ENCODE measurements at regions not wholly inside any gene's neighbourhood (a gene's known extent, or its start where the extent isn't known, plus 50 kb on each side); places are given as distances from the start of the nearest gene placed in this dataset.

DNA sequence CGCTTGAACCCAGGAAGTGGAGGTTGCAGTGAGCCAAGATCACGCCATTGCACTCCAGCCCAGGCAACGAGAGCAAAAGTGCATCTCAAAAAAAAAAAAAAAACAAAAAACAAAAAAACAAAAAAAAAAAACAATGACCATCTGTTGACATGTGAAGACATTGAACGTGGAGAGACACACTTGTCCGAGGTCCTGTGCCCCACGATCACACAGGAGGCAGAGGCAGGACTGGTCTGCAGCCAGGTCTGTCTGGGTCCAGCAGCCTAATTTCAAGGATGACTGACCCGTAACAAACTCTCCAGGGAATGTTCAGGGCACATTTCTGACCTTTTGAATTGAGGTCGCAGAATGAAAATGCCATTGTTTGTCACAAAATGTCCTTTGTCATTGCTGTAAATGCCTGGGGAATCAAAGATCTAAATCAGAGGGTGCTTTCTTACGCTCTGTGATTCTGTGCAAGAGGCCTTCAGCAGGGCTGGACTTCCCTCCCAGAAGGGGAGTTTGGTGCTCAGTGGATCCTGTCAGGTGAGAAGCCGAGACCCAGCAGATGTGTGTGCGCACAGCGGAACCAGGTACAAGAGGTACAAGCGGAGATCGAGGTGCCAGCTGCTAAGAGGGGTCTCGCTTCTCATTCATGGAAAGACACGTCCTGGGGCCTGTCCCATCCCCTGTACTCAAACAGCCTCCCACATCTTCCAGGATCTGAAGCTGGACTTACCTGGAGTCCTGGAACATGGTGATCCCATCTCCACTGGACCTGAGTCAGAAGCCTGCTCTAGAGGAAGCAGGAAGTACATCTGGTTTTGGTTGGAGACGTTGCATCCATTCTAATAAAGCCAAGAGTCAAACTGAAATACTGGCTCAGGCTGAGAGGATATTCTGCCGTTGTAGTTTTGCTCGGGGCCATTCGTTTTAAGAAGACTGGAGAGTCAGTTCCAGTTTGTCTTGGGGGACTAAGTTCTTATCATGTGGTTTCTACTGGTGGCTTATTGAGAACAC lies 95.8 kb downstream of the IRF8 start:
- DNase-seq (ENCODE audit: low read depth), result peak; percentile 68
- peak overlapping the region; percentile 60 for H3K4me3 ChIP-seq (ENCODE audit: low read depth, low read length)
- TF ChIP-seq, protein P1, sequence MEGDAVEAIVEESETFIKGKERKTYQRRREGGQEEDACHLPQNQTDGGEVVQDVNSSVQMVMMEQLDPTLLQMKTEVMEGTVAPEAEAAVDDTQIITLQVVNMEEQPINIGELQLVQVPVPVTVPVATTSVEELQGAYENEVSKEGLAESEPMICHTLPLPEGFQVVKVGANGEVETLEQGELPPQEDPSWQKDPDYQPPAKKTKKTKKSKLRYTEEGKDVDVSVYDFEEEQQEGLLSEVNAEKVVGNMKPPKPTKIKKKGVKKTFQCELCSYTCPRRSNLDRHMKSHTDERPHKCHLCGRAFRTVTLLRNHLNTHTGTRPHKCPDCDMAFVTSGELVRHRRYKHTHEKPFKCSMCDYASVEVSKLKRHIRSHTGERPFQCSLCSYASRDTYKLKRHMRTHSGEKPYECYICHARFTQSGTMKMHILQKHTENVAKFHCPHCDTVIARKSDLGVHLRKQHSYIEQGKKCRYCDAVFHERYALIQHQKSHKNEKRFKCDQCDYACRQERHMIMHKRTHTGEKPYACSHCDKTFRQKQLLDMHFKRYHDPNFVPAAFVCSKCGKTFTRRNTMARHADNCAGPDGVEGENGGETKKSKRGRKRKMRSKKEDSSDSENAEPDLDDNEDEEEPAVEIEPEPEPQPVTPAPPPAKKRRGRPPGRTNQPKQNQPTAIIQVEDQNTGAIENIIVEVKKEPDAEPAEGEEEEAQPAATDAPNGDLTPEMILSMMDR (IDR thresholded peaks at IDR 0.05; ENCODE audit: insufficient read depth, low read depth, low read length, missing control alignments), result no peak

DNA sequence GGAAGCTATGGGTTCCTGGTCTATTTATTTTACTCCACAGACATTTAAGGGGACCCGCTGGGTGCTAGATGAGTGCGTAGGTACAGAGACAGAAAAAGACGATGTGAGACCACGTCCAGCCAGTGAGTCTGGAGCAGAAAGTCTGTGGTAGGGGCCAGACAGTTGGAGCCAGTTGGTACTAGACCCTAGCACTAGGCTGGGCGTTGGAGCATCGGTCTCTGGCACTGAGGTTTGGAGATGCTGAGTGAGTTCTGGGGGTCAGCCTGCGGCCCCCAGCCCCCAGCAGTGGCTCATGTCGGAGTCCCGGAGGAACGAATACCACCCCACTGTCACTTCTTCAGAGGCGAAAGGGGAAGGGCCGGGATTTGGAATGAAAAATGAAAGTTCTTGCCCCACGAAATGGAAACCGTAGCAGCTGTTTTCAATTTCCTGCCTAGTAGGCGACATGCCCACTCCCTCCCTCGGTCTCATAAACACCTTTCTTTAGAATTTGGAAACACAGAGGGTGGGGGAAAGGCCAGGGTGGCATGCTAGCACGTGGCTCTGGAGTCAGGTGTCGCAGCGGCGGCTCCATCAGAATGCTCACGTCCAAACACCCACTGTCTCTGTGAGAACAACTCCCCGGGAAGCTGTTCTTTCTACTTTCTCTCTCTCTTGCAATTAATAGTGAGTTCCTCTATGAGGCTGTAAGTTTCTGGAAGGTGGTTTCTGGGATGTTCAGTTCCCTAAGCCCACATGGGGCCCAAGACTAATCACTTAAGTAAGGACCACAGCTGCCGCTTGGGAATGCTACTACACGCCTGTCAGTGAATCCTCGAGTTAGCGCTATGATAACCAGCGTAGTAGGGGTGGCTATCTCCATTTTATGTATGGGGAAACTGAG lies 96.8 kb downstream of the IRF8 start:
- peak; percentile 82 for DNase-seq (ENCODE audit: low read depth)
- H3K4me3 ChIP-seq (ENCODE audit: low read depth, low read length), result peak overlapping the region; percentile 60
- TF ChIP-seq, protein P1 (IDR thresholded peaks at IDR 0.05; ENCODE audit: insufficient read depth, low read depth, low read length, missing control alignments), result no peak

DNA sequence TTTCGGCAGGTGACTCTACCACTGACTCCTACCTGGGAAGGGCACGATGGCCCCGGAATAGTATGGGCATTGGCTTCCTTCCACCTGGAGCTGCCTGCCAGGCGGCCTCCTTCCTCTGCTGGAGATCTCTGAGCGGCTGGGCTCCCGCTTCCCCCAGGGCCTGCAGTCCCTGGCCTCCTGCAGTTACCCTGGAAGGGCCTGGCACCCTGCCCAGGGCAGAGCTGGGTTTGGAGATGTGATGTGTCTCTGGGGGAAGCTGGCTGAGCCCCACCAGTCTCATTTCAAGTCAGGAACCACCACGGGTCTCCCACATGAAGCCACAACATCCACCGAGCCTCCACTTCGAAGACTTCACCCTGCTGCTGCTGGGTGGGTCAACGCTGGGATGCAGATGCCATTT lies 97.9 kb downstream of the IRF8 start:
- TF ChIP-seq, protein P1 (IDR thresholded peaks at IDR 0.05; ENCODE audit: insufficient read depth, low read depth, low read length, missing control alignments), result no peak
- no peak overlapping the region for H3K4me3 ChIP-seq (ENCODE audit: low read depth, low read length)

DNA sequence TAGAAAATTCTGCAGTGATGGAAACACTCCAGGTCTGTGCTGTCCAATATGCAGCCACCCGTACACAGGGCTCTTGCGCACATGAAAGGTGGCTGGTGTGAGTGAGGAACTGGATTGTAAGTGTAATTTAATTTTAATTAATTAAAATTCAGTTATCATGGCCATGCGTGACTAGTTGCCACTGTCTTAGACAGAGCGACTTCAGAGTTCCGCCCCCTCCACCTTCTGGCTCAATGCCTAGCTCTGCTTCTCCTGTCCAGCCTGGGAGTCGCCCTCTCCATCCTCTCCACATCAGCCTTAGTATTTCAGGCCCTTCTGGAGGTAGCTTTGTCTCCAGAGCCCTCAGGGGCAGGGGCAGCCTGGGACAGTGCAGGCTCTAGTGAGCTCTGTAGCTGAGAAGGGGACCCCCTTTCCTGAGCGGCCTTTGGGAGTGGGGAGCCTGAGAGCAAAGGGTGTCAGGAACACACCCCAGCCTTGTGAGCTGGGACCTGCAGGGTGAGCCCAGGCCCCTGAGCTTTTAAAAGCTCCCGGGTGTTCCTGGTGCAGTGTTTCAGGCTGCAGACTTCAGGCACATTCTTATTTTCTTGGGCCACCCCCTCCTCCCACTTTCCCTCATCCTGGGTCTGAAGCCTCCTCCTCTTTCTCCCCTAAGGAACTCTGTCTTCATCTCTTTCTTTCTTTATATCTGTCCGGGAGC lies 99.4 kb downstream of the IRF8 start:
- peak overlapping the region; percentile 5; the same call in 1 of the 2 replicates for H3K4me3 ChIP-seq (ENCODE audit: low read depth, low read length)
- TF ChIP-seq, protein P1 (IDR thresholded peaks at IDR 0.05; ENCODE audit: insufficient read depth, low read depth, low read length, missing control alignments), result no peak
- DNase-seq (ENCODE audit: low read depth), result no peak

More for the DNA sequence above, 97.9 kb downstream of the IRF8 start:
- no peak for DNase-seq (ENCODE audit: low read depth)

DNA sequence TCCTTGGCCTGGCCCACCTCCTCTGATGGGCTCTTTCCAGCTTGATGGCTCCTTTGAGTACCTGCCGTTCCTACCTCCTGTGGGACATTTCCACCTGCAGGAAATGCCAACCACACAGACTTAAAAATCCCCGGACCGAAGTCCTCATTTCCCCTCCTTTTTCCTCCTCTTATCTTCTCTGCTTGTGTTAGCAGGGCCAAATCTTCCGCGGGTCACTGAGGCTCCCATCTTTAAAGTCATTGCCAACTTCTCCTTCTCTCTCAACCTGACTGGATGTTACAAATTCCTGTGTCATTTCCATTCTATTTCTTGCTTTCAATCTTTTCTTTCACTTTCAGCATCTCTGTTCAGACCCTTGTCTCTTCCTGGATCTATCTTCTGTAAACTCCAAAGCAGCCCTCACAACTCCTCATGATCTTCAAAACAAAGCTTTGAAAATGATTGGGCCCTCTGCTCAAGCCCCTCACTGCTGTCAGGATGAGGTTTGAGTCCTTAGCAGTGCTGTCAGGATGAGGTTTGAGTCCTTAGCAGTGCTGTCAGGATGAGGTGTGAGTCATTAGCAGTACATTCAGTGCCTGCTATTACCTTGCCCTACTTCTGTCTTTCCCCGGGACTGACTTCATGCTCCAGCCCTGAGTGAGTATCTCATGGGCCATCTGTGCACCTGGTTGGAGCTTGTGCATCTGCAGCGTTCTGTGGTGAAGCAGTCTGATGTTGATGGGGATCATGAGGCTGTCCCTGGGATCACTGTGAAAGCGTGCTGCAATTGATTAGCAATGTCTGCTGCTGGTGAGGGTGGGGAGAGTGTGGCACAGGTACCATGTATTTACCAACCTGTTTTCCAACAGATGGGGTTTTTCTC lies 100.1 kb downstream of the IRF8 start:
- TF ChIP-seq, protein P1 (IDR thresholded peaks at IDR 0.05; ENCODE audit: insufficient read depth, low read depth, low read length, missing control alignments), result no peak
- H3K4me3 ChIP-seq (ENCODE audit: low read depth, low read length), result peak overlapping the region; percentile 5; the same call in 1 of the 2 replicates
- peak; percentile 61 for DNase-seq (ENCODE audit: low read depth)
